Occipital lobe (tissue), 1 donor: ENCODE measurements at regions not wholly inside any gene's neighbourhood (a gene's known extent, or its start where the extent isn't known, plus 50 kb on each side); places are given as distances from the start of the nearest gene placed in this dataset.
"Not testable (repeated sequence)": the region's sequence is repeated elsewhere in the genome, so short reads cannot be mapped to it uniquely, and the experiment has no call there.

ENCODE experiments used
- DNase-seq: peaks from one replicate; lab custom pipeline; 2025; lab: John Stamatoyannopoulos, UW

DNA sequence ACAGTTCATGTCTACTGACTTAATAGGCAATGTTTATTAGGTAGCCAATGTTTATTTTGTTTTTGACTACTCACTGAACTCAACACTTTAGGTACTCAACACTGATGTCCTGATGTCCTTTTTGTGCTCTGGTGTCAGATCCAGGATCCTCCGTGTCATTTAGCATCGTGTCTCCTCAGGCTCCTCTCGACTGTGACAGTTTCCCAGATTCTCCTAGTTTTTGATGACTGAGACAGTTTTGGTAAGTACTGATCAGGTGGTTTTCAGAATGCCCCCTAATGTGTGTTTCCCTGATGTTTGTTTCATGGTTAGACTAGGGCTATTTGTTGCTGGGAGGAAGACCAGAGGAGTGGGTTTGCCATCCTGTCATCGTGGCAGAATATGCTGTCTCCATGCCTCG, 719.7 kb upstream of the SOX11 start:
- DNase-seq, result no peak

DNA sequence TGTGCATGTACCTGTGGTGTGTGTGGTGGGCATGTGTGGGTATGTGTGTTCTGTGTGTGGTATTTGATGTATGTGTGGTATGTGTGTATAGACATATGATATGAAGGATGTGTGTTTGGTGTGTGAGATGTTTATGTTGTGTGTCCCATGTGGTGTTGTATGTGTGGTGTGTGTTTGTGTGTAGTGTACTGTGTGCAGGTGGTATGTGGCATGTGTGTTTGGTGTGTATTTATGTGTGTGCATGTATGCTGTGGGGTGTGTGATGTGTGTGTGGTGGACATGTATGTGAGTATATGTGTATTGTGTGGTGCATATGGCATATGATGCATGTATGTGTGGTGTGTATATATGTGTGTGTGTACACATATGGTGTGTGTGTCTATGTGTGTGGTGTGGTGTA, 718.8 kb upstream of the SOX11 start:
- no peak for DNase-seq

DNA sequence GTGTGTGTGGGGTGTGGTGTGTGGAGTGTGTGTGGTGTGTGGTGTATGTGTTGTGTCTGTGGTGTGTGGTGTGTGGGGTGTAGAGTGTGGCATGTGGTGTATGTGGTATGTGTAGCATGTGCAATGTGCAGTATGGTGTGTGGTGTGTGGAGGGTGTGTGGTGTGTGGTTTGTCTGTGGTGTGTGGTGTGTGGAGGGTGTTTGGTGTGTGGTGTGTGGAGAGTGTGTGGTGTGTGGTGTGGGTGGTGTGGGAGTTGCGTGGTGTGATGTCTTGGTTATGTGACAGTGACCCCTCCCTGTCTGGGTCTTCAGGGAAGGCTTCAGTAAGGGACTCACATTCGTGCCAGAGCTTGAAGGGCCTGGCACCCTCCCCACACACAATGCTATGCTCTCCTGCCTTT, 718.2 kb upstream of the SOX11 start:
- no peak for DNase-seq

DNA sequence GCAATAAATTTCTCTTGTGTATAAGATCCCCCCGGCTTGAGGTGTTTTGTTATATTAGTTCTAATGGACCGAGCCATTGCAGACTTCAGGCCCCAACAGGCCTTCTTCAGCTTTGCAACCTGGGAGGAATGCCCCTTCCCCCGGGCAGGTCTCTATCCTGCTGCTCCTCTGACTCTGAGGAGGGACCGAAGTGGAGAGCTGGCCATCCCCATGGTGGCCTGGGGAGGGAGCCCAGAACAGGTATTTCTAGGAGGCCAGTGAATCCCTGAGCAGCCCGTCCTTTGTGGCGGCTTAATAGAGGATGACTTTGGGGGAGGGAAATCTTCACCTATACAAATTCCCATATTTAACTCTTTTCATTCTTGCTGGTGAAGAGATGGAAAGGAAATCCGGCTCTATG, 715.8 kb upstream of the SOX11 start:
- DNase-seq, result no peak

DNA sequence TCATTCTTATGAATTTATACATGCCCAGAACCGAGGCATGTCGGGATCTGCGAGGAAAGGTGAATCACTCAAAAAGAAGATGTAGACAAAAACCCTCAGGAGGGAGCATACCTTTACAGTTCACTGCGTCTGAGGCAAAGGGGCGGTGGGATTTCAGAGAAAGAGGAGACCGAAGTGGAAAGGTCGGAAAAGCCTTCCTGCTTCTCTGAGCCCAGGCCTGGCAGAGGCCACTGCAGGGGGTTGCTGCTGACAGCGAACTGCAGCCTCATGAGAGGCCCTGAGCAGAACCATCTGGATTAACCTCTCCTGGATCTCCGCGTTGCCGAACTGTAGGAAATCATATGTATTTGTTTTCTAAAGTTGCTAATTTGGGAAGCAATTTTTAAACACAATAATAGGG, 713.1 kb upstream of the SOX11 start:
- DNase-seq, result no peak

DNA sequence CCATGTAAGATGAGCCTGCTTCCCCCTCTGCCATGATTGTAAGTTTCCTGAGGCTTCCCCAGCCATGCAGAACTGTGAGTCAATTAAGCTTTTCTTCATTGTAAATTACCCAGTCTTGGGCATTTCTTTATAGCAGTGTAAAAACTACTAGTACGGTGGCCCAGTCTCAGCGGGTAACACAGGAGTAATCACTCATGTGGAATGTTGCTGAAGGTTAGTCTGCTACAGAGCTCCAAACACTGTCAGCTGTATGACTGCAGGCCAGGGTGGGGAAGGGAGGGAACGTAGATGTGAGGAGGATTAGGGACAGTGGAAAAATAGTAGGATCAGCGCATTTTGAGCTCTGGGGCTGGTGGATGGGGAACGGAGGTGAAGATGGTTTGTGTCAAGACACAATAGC, 711.2 kb upstream of the SOX11 start:
- DNase-seq, result no peak

DNA sequence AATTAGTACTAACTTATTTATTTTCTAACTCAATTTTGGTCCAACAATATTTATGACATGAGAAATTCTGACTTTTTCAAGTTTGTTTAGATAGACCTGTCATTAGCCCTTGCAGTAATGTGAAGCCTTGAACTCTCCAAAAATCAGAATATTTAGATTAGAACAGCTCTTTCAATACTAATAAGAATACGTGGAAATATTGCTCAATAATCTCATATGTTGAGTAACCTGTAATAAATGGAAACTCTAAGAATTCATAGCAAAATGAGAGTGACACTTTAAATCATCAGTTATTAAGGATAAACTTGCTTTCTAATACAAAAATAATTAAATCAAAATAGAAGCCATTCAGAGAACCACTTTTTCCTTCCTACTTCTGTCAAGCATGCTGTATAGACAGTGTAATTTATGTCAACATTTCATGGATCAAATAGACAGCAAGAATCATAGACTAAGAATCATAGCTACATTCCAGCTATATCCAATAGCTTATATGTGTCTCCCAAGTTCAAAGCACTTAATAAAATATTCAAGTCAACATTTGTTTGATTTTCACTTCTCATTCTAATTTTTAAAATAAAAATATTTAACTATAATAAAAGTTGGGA, 710.3 kb upstream of the SOX11 start:
- no peak for DNase-seq

DNA sequence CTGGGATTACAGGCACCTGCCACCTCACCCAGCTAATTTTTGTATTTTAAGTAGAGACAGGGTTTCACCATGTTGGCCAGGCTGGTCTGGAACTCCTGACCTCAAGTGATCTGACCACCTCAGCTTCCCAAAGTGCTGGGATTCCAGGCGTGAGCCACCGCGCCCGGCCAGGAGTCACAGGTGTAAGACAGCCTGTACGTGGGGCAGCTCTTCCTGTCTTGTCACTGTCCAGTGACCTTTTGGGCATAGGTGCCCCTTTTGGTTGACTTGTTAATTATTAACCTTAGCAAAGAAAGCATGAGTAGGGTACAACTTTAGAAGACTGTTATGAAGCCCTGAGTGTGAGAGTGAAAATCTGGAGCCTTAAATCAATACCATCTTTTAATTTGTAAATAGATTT, 703.7 kb upstream of the SOX11 start:
- DNase-seq, result not testable (repeated sequence)

DNA sequence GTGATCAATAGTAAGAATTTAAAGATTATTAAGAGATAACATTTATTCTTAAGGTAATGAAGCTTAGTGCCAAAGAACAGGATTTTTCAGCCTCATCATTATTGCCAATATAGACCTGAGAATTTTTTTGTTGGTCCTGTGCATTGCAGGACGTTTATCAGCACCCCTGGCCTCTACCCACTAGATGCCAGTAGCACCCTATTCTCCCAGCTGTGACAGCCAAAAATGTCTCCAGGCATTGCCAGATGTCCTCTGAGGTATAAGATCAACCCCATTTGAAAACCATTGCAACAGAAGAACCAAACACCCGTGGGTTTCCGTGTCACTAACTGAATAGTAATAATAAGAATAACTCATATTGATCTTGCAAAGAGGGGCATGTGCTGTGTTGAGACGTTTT, 700.0 kb upstream of the SOX11 start:
- no peak for DNase-seq

DNA sequence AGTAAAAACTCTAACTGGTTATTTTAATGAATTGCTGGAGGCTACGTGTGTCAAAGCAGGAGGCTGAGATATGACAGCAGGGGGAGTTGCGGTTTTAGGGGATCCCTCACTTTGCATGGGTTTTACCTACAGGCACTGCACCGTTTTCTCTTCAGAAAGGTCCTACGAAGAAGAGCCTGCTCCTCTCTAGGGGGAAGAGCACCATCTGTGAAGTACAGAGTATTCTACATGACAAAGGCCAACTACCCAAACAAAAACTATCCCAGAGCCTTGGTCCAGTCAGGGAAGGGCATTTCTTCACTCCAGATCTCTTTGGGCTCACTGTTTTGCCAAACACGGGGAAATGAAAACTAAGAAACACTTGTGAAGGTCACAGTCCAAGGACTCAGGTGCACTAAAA, 696.7 kb upstream of the SOX11 start:
- DNase-seq, result no peak

DNA sequence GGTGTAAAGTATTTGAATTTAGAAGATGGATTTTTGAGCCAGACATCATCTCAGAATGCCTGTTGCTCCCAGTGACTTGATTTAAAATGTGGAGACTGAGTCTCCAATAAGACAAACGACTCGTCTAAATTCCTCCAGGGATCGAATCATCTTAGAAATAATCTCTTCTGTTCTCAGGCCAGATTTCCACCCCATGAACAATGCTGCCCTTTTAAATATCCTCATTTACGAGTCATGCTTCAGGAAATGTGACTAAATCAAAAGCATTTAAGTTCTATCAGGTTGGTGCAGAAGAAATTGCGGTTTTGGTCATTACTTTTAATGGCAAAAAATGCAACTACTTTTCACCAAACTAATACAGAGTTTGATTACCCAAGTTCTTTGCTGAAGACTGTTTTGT, 684.6 kb upstream of the SOX11 start:
- DNase-seq, result no peak

DNA sequence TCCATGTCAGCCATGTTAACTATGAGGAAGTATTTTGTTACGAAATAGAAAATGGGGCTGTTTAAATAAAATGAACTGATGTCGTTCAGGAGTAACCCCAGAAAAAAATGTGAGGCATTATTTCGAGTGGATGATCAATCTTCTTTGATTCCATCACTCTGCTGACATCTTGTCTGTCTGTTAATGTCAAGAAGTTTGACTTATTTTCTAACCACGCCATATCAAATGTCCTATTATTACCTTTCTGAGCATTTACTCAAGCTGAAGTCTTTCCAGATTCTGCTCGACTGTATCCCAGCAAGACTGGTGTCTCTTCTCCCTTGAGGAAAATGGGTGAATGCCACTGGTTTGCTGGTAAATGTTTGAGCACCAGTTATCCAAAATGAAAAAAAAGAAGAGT, 672.9 kb upstream of the SOX11 start:
- DNase-seq, result no peak

DNA sequence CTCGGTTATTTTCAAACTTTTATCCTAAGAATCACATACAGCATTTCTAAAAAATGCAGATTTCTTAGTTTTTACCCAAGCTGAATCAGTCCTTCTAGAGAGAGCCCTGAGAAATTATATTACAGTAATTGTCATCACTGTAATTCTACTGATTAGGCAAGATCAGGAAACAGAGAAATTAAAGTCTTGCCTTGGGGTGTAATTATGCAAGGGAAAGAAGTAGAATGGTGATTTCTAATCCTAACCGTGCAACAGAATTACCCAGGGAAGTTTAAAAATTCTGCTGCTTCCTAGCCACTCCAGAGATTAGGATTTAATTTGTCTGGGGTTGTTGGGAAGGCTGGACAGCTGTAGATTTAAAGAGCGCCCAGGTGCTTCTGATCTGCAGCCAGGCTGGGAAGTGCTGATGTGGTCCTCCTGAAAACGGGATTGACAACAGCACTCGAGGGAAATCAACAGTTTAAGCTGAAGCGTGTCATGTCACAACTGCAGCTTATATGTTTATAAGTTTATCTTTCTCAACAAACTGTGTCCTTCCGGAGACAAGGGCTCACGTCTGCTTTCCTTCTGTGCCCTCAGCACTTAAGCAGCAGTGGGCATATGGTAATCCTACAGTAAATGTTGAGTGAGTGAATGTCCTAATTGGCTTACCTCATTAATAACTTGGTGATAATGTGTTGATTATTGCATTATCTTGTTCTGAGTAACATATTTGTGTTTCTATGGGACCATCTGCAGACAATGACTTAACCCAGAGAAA, 671.9 kb upstream of the SOX11 start:
- no peak for DNase-seq

DNA sequence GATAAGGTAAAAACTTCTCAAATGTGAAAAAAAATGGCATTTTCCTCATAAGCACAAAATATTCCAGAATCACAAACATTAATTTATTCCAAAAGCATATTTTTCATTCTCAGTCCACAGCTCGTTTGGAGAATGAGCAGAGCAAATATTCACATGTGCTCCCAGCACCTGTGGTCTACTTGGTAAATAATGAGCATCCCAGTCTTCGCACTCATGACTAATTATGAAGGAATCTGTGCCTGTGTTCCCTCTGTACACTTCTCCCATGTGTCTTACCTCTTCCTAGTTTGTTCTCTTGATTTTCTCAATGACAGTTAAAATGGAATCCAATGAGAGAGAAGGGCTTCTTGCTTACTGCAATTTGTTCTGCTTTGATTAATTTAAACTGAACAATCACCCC, 671.0 kb upstream of the SOX11 start:
- no peak for DNase-seq

DNA sequence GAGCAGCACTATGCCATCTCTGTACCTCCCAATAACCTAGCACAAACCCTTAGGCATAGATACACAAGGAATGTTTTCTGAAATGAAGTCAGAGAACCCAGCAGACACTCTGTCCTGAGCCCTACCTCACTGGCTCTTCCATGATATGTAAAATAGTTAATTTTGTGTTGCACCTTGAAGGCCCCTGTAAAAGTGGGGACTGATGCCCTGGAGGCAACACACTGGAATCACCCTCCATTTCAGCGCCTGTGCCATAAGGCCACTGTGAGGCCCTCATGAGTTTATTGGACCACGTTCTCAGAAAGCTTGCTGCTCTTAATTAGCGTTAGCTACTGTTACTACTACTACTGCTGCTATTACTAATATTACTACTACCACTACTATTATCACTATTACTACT, 670.1 kb upstream of the SOX11 start:
- DNase-seq, result no peak

DNA sequence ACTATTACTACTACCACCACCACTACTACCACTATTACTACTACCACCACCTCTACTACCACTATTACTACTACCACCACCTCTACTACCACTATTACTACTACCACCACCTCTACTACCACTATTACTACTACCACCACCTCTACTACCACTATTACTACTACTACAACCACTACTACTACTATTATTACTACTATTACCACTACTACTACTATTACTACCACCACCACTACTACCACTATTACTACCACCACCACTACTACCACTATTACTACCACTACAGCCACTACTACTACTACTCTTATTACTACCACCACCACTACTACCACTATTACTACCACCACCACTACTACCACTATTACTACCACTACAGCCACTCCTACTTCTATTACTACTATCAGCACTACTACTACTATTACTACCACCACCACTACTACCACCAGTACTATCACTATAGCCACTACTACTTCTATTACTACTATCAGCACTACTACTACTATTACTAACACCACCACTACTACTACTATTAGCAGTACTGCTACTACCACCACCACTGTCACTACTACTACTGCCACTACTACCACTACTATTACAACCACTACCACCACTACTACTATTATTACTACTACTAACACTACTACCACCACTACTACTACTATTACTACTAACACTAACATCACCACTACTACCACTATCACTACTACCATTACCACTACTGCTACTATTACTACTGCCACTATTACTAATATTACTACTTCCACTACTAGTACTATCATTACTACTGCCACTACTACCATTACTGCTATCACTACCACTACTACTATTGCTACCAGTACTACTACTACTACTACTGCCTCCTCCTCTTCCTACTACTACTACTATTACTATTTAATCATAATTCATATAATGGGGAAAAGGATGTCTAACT, 669.2 kb upstream of the SOX11 start:
- not testable (repeated sequence) for DNase-seq

DNA sequence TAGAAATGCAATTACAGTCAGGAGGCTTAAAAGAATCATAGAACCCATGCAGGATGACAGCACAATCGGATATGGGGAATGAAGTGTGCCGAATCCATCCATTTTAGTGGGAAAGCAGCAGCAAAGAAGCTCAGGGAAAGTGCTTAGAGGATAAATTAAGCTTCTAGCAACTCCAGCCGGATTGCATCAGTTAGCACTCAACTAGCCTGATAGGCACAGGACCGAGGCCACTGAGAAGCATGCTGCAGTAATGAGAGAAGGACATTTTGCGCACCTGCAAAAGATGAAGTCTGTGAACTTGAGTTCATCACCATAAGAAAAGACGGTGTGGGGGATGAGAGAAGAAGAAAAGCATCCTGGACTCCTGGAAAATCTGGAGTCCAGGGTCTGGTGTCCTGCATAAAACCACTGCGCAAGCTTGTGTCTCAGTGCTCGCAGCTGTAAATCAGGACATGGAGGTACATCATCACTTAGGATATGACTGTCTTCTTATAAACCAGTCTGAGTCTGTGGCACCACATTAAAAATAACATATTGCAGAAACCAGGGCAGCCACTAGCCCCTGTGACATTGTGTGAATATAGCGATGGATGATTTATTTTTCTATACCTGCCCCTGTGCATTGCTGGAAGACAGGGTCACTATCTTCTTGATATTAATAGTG, 665.5 kb upstream of the SOX11 start:
- no peak for DNase-seq

DNA sequence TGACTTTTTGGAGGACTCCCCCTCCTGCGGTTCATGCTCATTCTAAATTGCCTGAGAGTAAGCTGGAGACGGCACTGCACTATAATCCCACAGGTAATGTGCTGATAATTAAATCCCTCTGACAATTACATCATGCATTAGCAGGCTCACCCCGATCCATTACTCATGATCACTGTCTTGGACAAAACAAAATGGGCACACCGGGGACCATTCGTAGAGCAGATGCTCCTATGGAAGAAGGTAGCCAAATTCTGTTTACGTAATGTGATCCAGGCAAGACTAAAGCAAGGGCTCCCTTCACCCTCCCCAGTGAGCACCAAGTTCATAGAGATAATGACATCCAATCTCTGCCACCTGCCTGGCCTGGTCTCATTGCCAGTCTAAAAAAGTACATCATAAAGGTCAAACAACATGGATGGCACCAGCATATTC, 657.1 kb upstream of the SOX11 start:
- DNase-seq, result no peak

DNA sequence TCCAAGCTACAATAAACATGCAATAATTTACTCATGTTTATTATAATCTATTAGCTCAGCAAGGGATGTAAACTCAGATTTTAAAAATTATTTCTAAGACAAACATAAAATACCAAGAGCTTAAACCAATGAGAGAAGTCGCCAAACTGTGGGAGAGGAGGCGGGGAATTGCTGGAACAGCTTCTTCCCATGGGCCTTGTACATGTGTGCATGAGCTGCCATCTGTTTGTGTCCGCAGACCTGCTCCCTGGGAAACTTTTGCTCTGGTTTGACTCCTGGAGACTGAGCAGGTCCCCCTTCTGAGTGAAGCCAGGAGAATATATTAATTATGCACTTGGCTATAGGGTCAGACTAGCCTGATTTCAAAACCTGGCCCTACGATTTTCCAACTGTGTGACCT, 655.9 kb upstream of the SOX11 start:
- no peak for DNase-seq

DNA sequence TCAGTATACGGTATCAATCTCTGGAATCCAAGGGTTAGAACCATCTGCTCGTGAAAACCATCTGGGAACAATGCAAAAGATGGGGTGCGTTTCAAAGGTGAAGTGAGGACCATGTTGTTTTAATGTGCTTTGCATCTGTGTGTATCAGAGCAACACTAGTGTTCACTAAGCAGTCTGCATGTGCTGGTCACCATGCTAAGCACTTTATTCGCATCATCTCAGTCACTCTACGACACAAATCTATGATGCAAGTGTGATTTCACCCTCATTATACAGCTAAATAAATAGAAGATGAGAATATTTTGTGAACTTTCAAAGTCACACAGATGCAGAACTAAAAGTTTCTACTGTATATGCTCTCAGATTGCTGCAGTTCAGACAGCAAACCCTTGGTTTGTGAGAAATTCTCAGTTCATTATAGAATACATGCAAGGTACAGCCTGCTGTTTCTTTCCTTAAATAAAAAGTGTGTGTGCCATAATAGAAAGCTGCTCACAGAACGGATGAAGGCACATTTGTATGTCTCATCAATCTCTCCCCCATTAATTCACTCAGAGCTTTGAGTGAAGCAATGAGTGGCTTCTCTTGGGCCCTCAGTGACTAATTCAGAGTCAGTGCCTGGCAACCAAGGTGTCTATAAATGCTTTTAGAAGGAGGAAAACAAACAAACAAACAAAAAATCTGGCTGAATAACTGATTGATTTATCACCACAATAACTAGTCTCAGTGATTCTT, 652.8 kb upstream of the SOX11 start:
- no peak for DNase-seq

DNA sequence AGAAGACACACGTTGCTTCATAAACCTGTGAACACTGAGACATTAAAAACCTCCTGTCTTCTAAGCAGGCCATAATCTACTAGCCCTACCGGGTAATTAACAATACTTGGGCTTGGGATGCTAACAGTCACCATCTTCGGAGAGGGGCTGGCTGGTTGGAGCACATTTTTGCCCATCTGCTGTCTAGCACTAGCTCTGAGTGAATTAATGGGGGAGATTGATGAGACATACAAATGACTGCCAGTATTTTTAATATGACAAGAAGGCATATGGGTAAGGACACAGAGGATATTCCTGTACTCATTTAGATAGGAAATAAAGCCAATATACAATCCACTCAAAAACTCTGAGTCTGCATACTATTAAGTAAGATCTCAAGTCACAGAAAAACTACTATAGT, 651.6 kb upstream of the SOX11 start:
- no peak for DNase-seq
